ENCODE measurements at regions not wholly inside any gene's neighbourhood (a gene's known extent, or its start where the extent isn't known, plus 50 kb on each side); places are given as distances from the start of the nearest gene placed in this dataset.

GRCh38 chr14:106506881-106507305, 980.5 kb downstream of the TMEM121 start (continued):
- TF ChIP-seq CTCF (conservative IDR thresholded peaks at IDR 0.05; ENCODE audit: low read depth in 2 of 2) = no peak
- TF ChIP-seq JUNB (IDR thresholded peaks at IDR 0.05; ENCODE audit: unreplicated experiment) = no peak

GRCh38 chr14:106507354-106507753, 981.0 kb downstream of the TMEM121 start:
- no peaks in the 10 kb centered on the region for H3F3A ChIP-seq (replicated peaks; ENCODE audit: low read depth)
- peaks cover 2% of the 10 kb centered on the region; the same call in 1 of the 2 replicates for H3K36me3 ChIP-seq (ENCODE audit: insufficient read depth)
- DNase-seq (ENCODE audit: low spot score) (no peak), ATAC-seq (no peak)
- no peaks in the 10 kb centered on the region for H3K27me3 ChIP-seq (ENCODE audit: insufficient read depth)
- no peaks in the 10 kb centered on the region for H3K9me2 ChIP-seq (ENCODE audit: insufficient read depth)
- no peak overlapping the region for H3K4me3 Mint-ChIP-seq
- H2AFZ ChIP-seq = no peak overlapping the region
- no peak overlapping the region for H3K4me2 ChIP-seq
- H3K4me1 Mint-ChIP-seq = no peaks in the 10 kb centered on the region
- no peaks in the 10 kb centered on the region for H3K79me2 ChIP-seq (replicated peaks; ENCODE audit: insufficient read depth)
- no peaks in the 10 kb centered on the region for H3K27me3 Mint-ChIP-seq (ENCODE audit: insufficient read depth, low read depth, poor library complexity)
- peaks cover 35% of the 10 kb centered on the region for H3K36me3 Mint-ChIP-seq (ENCODE audit: low read depth)
- no peaks in the 10 kb centered on the region for H3K4me1 ChIP-seq (ENCODE audit: insufficient read depth)
- H3K4me3 ChIP-seq = no peak overlapping the region
- peaks cover 98% of the 10 kb centered on the region for H3K9me3 Mint-ChIP-seq
- H3K27ac Mint-ChIP-seq = no peak overlapping the region
- H4K20me1 ChIP-seq (replicated peaks; ENCODE audit: insufficient read depth) = no peaks in the 10 kb centered on the region
- H3K27ac ChIP-seq (ENCODE audit: low read depth) = no peak overlapping the region
- TF ChIP-seq STAT1 (IDR thresholded peaks at IDR 0.05; ENCODE audit: unreplicated experiment) = no peak
- TF ChIP-seq NANOG (IDR thresholded peaks at IDR 0.05; ENCODE audit: borderline replicate concordance) = no peak
- no peak for TF ChIP-seq JUNB (IDR thresholded peaks at IDR 0.05; ENCODE audit: unreplicated experiment)
- TF ChIP-seq ETS1 (IDR thresholded peaks at IDR 0.05) = no peak
- no peak for TF ChIP-seq POLR2AphosphoS5 (IDR thresholded peaks at IDR 0.05; ENCODE audit: low read depth)
- no peak for TF ChIP-seq CTCF (conservative IDR thresholded peaks at IDR 0.05; ENCODE audit: low read depth in 2 of 2)
- TF ChIP-seq REST (IDR thresholded peaks at IDR 0.05; ENCODE audit: unreplicated experiment) = no peak
- no peak for TF ChIP-seq ZNF331 (CRISPR knock-in tag; IDR thresholded peaks at IDR 0.05; ENCODE audit: low read depth)
- TF ChIP-seq CREB1 (CRISPR knock-in tag; IDR thresholded peaks at IDR 0.05; ENCODE audit: low read depth) = no peak
- no peak for TF ChIP-seq ZNF114 (CRISPR knock-in tag; IDR thresholded peaks at IDR 0.05)
- TF ChIP-seq EZH2phosphoT487 (IDR thresholded peaks at IDR 0.05; ENCODE audit: unreplicated experiment) = no peak
- TF ChIP-seq EZH2 (IDR thresholded peaks at IDR 0.05; ENCODE audit: low read depth, unreplicated experiment) = no peak
